Hypothalamus (tissue), 51 donors: ENCODE measurements at regions not wholly inside any gene's neighbourhood (a gene's known extent, or its start where the extent isn't known, plus 50 kb on each side); places are given as distances from the start of the nearest gene placed in this dataset.

Experiments
- DNase-seq, 51 donors: peaks; one replicate each; lab custom pipeline; 2025; lab: John Stamatoyannopoulos, UW

GRCh38 chr10:20963056-20963455 lies 65.9 kb upstream of the NEBL start:
- DNase-seq = no peak

- no peak for DNase-seq
Observed at GRCh38 chr10:20962165-20962564, 65.1 kb upstream of the NEBL start.

GRCh38 chr10:20959242-20959641 lies 62.1 kb upstream of the NEBL start:
- no peak for DNase-seq

GRCh38 chr10:20958764-20959163 lies 61.7 kb upstream of the NEBL start:
- DNase-seq = no peak

GRCh38 chr10:20958225-20958624 lies 61.1 kb upstream of the NEBL start:
- no peak for DNase-seq

GRCh38 chr10:20957744-20958143 lies 60.6 kb upstream of the NEBL start:
- no peak for DNase-seq

GRCh38 chr10:20956843-20957242 lies 59.7 kb upstream of the NEBL start:
- no peak for DNase-seq

GRCh38 chr10:20955355-20955893 lies 58.3 kb upstream of the NEBL start:
- no peak for DNase-seq

- DNase-seq = no peak
Observed at GRCh38 chr10:20954519-20954918, 57.4 kb upstream of the NEBL start.

GRCh38 chr10:20953120-20953519 lies 56.0 kb upstream of the NEBL start:
- no peak for DNase-seq

- DNase-seq = no peak
Observed at GRCh38 chr10:20949967-20950366, 52.9 kb upstream of the NEBL start.

GRCh38 chr10:20948686-20949327 lies 51.7 kb upstream of the NEBL start:
- no peak for DNase-seq
